ENCODE measurements at regions not wholly inside any gene's neighbourhood (a gene's known extent, or its start where the extent isn't known, plus 50 kb on each side); places are given as distances from the start of the nearest gene placed in this dataset.

- in situ Hi-C loops (cut with HindIII; ENCODE audit: low pct_unique_long_range_greater_than_20kb, low sequenced_read_pairs) (no loop called here), intact Hi-C loops (cut with micrococcal nuclease; ENCODE audit: unreplicated experiment) (no loop called here)
- H3K9me3 ChIP-seq (ENCODE audit: control insufficient read depth, insufficient read depth, low read depth, low read length): no peaks in the 10 kb centered on the region
- no peaks in the 10 kb centered on the region for H3K4me1 ChIP-seq (ENCODE audit: control insufficient read depth, insufficient read depth, low read length)
- CTCF ChIA-PET: no interaction called here
- TF ChIP-seq SIN3A (IDR thresholded peaks at IDR 0.05; ENCODE audit: borderline replicate concordance, insufficient read depth, low read depth, low read length) (no peak), CTCF (IDR thresholded peaks at IDR 0.05) (no peak), TCF7L2 (IDR thresholded peaks at IDR 0.05; ENCODE audit: low read depth, low read length) (no peak), REST (IDR thresholded peaks at IDR 0.05; ENCODE audit: insufficient read depth in 1 of 2, low read depth in 2 of 2, low read length in 1 of 2) (no peak), POLR2AphosphoS5 (IDR thresholded peaks at IDR 0.05; ENCODE audit: low read depth, low read length) (no peak)
- ATAC-seq (no peak), DNase-seq (ENCODE audit: low read depth, low spot score) (no peak)
- no peak overlapping the region for H3K4me3 ChIP-seq (ENCODE audit: low read depth in 2 of 2, low read length in 2 of 2)
- POLR2A ChIA-PET: no interaction called here
- no peaks in the 10 kb centered on the region for H3K27me3 ChIP-seq (ENCODE audit: control insufficient read depth, insufficient read depth, low read length)
- H3K27ac ChIP-seq (ENCODE audit: low read length): no peak overlapping the region
- BruUV-seq (replicated peaks): no TSS peak
- no peaks in the 10 kb centered on the region for H3K36me3 ChIP-seq (ENCODE audit: control insufficient read depth, insufficient read depth, low read length)
Observed at GRCh38 chr2:153347818-153348495, 130.6 kb downstream of the RPRM start.

- no peaks in the 10 kb centered on the region for H3K27me3 ChIP-seq (ENCODE audit: control insufficient read depth, insufficient read depth, low read length)
- BruUV-seq (replicated peaks): no TSS peak
- POLR2A ChIA-PET: no interaction called here
- H3K4me1 ChIP-seq (ENCODE audit: control insufficient read depth, insufficient read depth, low read length): no peaks in the 10 kb centered on the region
- intact Hi-C loops (cut with micrococcal nuclease; ENCODE audit: unreplicated experiment): no loop called here
- H3K4me3 ChIP-seq (ENCODE audit: low read depth in 2 of 2, low read length in 2 of 2): no peak overlapping the region
- TF ChIP-seq POLR2AphosphoS5 (IDR thresholded peaks at IDR 0.05; ENCODE audit: low read depth, low read length) (no peak), TCF7L2 (IDR thresholded peaks at IDR 0.05; ENCODE audit: low read depth, low read length) (no peak), CTCF (IDR thresholded peaks at IDR 0.05) (no peak), SIN3A (IDR thresholded peaks at IDR 0.05; ENCODE audit: borderline replicate concordance, insufficient read depth, low read depth, low read length) (no peak), REST (IDR thresholded peaks at IDR 0.05; ENCODE audit: insufficient read depth in 1 of 2, low read depth in 2 of 2, low read length in 1 of 2) (no peak)
- no peak for DNase-seq (ENCODE audit: low read depth, low spot score)
- no peak overlapping the region for H3K27ac ChIP-seq (ENCODE audit: low read length)
- CTCF ChIA-PET: no interaction called here
- ATAC-seq: no peak
- in situ Hi-C loops (cut with HindIII; ENCODE audit: low pct_unique_long_range_greater_than_20kb, low sequenced_read_pairs): no loop called here
- no peaks in the 10 kb centered on the region for H3K9me3 ChIP-seq (ENCODE audit: control insufficient read depth, insufficient read depth, low read depth, low read length)
- H3K36me3 ChIP-seq (ENCODE audit: control insufficient read depth, insufficient read depth, low read length): no peaks in the 10 kb centered on the region
Observed at GRCh38 chr2:153320879-153321278, 157.7 kb downstream of the RPRM start.

Data from Panc1 (cell line).